Astrocyte (in vitro differentiated cells and primary cell): ENCODE measurements at regions not wholly inside any gene's neighbourhood (a gene's known extent, or its start where the extent isn't known, plus 50 kb on each side); places are given as distances from the start of the nearest gene placed in this dataset.
A peak's percentile ranks its signal among the peaks of the same experiment; 100 is the strongest.

ENCODE experiments used
- DNase-seq: peaks from one replicate; pipeline ENCODE4 v3.0.0-alpha.2; 2010; ENCODE audit warnings: low read depth
- FAIRE-seq: peaks from 2 replicates; lab custom pipeline; 2011; peaks lifted over from hg19 to GRCh38; lab: Jason Lieb, UNC
- H2AFZ ChIP-seq: 2 replicates; pipeline ENCODE4 v1.6.0; 2012; ENCODE audit warnings: low read depth, low read length, inconsistent platforms
- H3K27ac ChIP-seq: 2 replicates; pipeline ENCODE4 v1.5.1; 2011; ENCODE audit warnings: low read depth, low read length, inconsistent platforms
- H3K27me3 ChIP-seq: 2 replicates; pipeline ENCODE4 v1.6.0; 2011; ENCODE audit warnings: low read length, inconsistent platforms; ENCODE audit not compliant: insufficient read depth
- H3K36me3 ChIP-seq: 2 replicates; pipeline ENCODE4 v1.5.1; 2011; ENCODE audit warnings: low read length, inconsistent platforms; ENCODE audit not compliant: insufficient read depth
- H3K4me1 ChIP-seq: 2 replicates; pipeline ENCODE4 v1.5.1; 2011; ENCODE audit warnings: low read length, inconsistent platforms; ENCODE audit not compliant: insufficient read depth
- H3K4me2 ChIP-seq: 2 replicates; pipeline ENCODE4 v1.6.0; 2012; ENCODE audit warnings: low read length, inconsistent platforms
- H3K4me3 ChIP-seq: 2 replicates; pipeline ENCODE4 v1.5.1; 2011; ENCODE audit warnings: low read depth, mild to moderate bottlenecking, low read length, inconsistent platforms; ENCODE audit not compliant: insufficient read depth
- H3K79me2 ChIP-seq: 2 replicates; pipeline ENCODE4 v1.6.0; 2012; ENCODE audit warnings: mild to moderate bottlenecking, low read length, inconsistent platforms; ENCODE audit not compliant: insufficient read depth
- H3K9ac ChIP-seq: 2 replicates; pipeline ENCODE4 v1.6.0; 2012; ENCODE audit warnings: mild to moderate bottlenecking, low read length, inconsistent platforms
- H3K9me3 ChIP-seq: 2 replicates; pipeline ENCODE4 v1.5.1; 2012; ENCODE audit warnings: low read depth, mild to moderate bottlenecking, low read length, inconsistent platforms; ENCODE audit not compliant: insufficient read depth
- H4K20me1 ChIP-seq: 2 replicates; pipeline ENCODE4 v1.6.0; 2012; ENCODE audit warnings: low read length, inconsistent platforms; ENCODE audit not compliant: insufficient read depth
- H3K27ac Mint-ChIP-seq: one replicate; pipeline ENCODE4 v1.8.0; 2021; ENCODE audit warnings: mild to moderate bottlenecking, mixed read lengths; ENCODE audit not compliant: unreplicated experiment
- H3K27me3 Mint-ChIP-seq: one replicate; pipeline ENCODE4 v1.8.0; 2021; ENCODE audit warnings: low read depth, mixed read lengths; ENCODE audit not compliant: unreplicated experiment
- H3K36me3 Mint-ChIP-seq: one replicate; pipeline ENCODE4 v1.8.0; 2021; ENCODE audit warnings: low read depth, mixed read lengths; ENCODE audit not compliant: unreplicated experiment
- H3K4me1 Mint-ChIP-seq: one replicate; pipeline ENCODE4 v1.8.0; 2021; ENCODE audit warnings: low read depth, mixed read lengths; ENCODE audit not compliant: unreplicated experiment
- H3K4me3 Mint-ChIP-seq: one replicate; pipeline ENCODE4 v1.8.0; 2021; ENCODE audit warnings: mild to moderate bottlenecking, moderate library complexity, mixed read lengths; ENCODE audit not compliant: unreplicated experiment
- H3K9me3 Mint-ChIP-seq: one replicate; pipeline ENCODE4 v1.8.0; 2021; ENCODE audit warnings: mild to moderate bottlenecking, mixed read lengths; ENCODE audit not compliant: unreplicated experiment
- EZH2 ChIP-seq: IDR thresholded peaks from 2 replicates; pipeline ENCODE4 v1.6.1; 2012; ENCODE audit warnings: mild to moderate bottlenecking, low read length, inconsistent platforms; ENCODE audit not compliant: insufficient read depth
- TF ChIP-seq, protein P1 (sequence below): IDR thresholded peaks from 2 replicates; pipeline ENCODE4 v1.5.1; 2011; ENCODE audit warnings: low read depth, mild to moderate bottlenecking, inconsistent platforms, low read length, moderate library complexity; ENCODE audit not compliant: insufficient read depth

DNA sequence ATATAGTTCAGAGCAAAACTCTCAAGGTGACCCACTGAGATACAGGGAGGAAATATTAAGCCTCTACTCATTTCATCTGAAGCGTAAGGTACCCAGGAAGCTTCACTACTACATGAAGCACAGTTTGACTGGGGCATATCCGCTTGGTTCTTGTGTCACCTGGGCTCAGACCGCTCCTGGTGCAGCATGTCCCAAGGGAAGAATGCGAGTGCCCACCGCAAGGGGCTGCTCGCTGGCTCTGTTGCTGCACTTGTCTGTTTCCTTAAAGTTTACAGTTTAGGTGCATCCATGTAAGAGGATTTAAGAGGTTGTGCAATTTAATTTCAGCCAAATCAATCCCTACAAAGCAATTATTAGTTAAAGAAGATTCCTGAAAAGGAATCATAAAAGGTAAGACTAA, 507.8 kb downstream of the FBXO15 start:
- no peak for FAIRE-seq
- H3K9me3 Mint-ChIP-seq, result no peaks in the 10 kb centered on the region
- no peak overlapping the region for H3K4me3 Mint-ChIP-seq
- Histone ChIP-seq H3K27ac (no peak overlapping the region), H3K79me2 (peaks cover 4% of the 10 kb centered on the region), H3K4me2 (no peak overlapping the region), H4K20me1 (no peaks in the 10 kb centered on the region), H3K9ac (no peak overlapping the region), H3K27me3 (no peaks in the 10 kb centered on the region), H2AFZ (no peak overlapping the region), H3K9me3 (no peaks in the 10 kb centered on the region), H3K4me1 (peaks cover 12% of the 10 kb centered on the region), H3K36me3 (no peaks in the 10 kb centered on the region), H3K4me3 (no peak overlapping the region)
- no peak for TF ChIP-seq EZH2
- TF ChIP-seq, protein P1, sequence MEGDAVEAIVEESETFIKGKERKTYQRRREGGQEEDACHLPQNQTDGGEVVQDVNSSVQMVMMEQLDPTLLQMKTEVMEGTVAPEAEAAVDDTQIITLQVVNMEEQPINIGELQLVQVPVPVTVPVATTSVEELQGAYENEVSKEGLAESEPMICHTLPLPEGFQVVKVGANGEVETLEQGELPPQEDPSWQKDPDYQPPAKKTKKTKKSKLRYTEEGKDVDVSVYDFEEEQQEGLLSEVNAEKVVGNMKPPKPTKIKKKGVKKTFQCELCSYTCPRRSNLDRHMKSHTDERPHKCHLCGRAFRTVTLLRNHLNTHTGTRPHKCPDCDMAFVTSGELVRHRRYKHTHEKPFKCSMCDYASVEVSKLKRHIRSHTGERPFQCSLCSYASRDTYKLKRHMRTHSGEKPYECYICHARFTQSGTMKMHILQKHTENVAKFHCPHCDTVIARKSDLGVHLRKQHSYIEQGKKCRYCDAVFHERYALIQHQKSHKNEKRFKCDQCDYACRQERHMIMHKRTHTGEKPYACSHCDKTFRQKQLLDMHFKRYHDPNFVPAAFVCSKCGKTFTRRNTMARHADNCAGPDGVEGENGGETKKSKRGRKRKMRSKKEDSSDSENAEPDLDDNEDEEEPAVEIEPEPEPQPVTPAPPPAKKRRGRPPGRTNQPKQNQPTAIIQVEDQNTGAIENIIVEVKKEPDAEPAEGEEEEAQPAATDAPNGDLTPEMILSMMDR, result no peak
- H3K27me3 Mint-ChIP-seq, result no peaks in the 10 kb centered on the region
- no peak overlapping the region for H3K27ac Mint-ChIP-seq
- no peaks in the 10 kb centered on the region for H3K36me3 Mint-ChIP-seq
- no peak for DNase-seq
- peaks cover 25% of the 10 kb centered on the region for H3K4me1 Mint-ChIP-seq

DNA sequence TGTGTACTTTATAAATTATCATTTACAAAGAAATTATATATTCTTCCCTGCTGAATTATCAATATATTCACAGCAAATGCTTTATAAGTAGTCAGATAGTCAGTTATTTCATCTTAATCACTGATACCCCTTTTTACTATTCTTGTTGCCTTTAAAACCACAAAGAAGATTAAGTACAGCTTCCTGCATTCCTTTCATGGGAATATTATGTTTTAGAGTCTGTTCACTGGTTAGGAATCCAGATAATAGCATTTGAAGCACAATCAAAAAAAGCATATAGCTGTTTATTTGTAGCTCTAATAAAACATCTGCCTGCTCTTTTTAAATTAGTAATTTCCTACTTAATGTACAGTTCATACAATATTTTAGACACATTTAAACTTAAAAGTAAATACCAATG, 508.9 kb downstream of the FBXO15 start:
- Histone ChIP-seq H3K79me2 (peaks cover 4% of the 10 kb centered on the region), H3K4me3 (peak overlapping the region; percentile 2), H3K27ac (no peak overlapping the region), H4K20me1 (no peaks in the 10 kb centered on the region), H2AFZ (no peak overlapping the region), H3K27me3 (no peaks in the 10 kb centered on the region), H3K4me2 (peak overlapping the region; percentile 51), H3K9me3 (no peaks in the 10 kb centered on the region), H3K4me1 (peaks cover 12% of the 10 kb centered on the region), H3K9ac (no peak overlapping the region), H3K36me3 (no peaks in the 10 kb centered on the region)
- FAIRE-seq (peak; percentile 80), DNase-seq (peak; percentile 72)
- TF ChIP-seq, protein P1, result no peak
- TF ChIP-seq EZH2, result no peak
- Mint-ChIP-seq H3K27me3 (no peaks in the 10 kb centered on the region), H3K36me3 (no peaks in the 10 kb centered on the region), H3K4me1 (peaks cover 28% of the 10 kb centered on the region), H3K27ac (no peak overlapping the region), H3K4me3 (no peak overlapping the region), H3K9me3 (no peaks in the 10 kb centered on the region)

DNA sequence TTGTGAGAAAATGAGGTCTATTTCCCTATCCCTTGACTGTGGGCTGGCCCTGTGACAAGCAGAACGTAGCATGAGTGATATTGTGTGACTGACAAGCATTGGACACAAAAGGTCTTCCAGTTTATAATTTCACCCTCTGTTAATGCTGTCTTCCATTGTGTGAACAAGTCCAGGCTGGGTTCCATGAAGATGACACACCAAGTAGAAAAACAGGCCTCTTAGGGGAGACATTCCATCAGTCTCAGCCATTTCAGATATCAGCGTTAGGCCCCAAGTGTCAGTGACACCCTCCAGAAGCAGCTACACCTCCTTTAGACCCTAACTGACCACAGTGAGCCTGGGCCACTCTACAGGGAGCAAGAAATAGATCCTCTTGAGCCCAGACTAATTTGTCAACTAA, 511.3 kb downstream of the FBXO15 start:
- peak; percentile 32 for DNase-seq
- Histone ChIP-seq H4K20me1 (no peaks in the 10 kb centered on the region), H3K27ac (peak overlapping the region; percentile 39), H3K36me3 (no peaks in the 10 kb centered on the region), H3K4me1 (peaks cover 12% of the 10 kb centered on the region), H3K9ac (no peak overlapping the region), H3K4me2 (no peak overlapping the region), H3K27me3 (no peaks in the 10 kb centered on the region), H3K4me3 (no peak overlapping the region), H2AFZ (peak overlapping the region; percentile 61), H3K9me3 (no peaks in the 10 kb centered on the region), H3K79me2 (peaks cover 4% of the 10 kb centered on the region)
- no peaks in the 10 kb centered on the region for H3K36me3 Mint-ChIP-seq
- H3K27ac Mint-ChIP-seq, result peak overlapping the region; percentile 20
- peak; percentile 54 for FAIRE-seq
- peaks cover 28% of the 10 kb centered on the region for H3K4me1 Mint-ChIP-seq
- TF ChIP-seq EZH2, result no peak
- TF ChIP-seq, protein P1, result no peak
- H3K9me3 Mint-ChIP-seq, result no peaks in the 10 kb centered on the region
- no peaks in the 10 kb centered on the region for H3K27me3 Mint-ChIP-seq
- no peak overlapping the region for H3K4me3 Mint-ChIP-seq
